Thymus (tissue), 11 donors: ENCODE measurements at regions not wholly inside any gene's neighbourhood (a gene's known extent, or its start where the extent isn't known, plus 50 kb on each side); places are given as distances from the start of the nearest gene placed in this dataset.

ENCODE experiments used
- DNase-seq, 9 donors: peaks; one replicate each; pipeline ENCODE4 v3.0.0-alpha.2; 2013; ENCODE audit warnings: low spot score in 9 of 9, low read depth in 6 of 9, missing footprints in 1 of 9
- H3K27ac ChIP-seq, 2 donors: one replicate each; pipeline ENCODE4 v1.5.1; 2013; ENCODE audit warnings: control low read depth in 1 of 2, low read depth in 1 of 2, low read length in 1 of 2, mild to moderate bottlenecking in 1 of 2, moderate library complexity in 1 of 2
- H3K27me3 ChIP-seq, 2 donors: one replicate each; pipeline ENCODE4 v1.5.1; 2013; ENCODE audit warnings: low read length in 1 of 2; ENCODE audit not compliant: control insufficient read depth in 2 of 2, insufficient read depth in 1 of 2
- H3K36me3 ChIP-seq, 2 donors: one replicate each; pipeline ENCODE4 v1.5.1; 2013; ENCODE audit warnings: low read length in 1 of 2, mild to moderate bottlenecking in 1 of 2, moderate library complexity in 1 of 2; ENCODE audit not compliant: control insufficient read depth in 2 of 2, insufficient read depth in 2 of 2
- H3K4me1 ChIP-seq, 2 donors: one replicate each; pipeline ENCODE4 v1.5.1; 2013; ENCODE audit warnings: low read length in 2 of 2; ENCODE audit not compliant: control insufficient read depth in 2 of 2, insufficient read depth in 2 of 2
- H3K4me3 ChIP-seq, 2 donors: one replicate each; pipeline ENCODE4 v1.5.1; 2013; ENCODE audit warnings: low read length in 2 of 2, control low read depth in 1 of 2, mild to moderate bottlenecking in 1 of 2
- H3K9me3 ChIP-seq, 2 donors: one replicate each; pipeline ENCODE4 v1.5.1; 2013; ENCODE audit warnings: low read length in 1 of 2, mild to moderate bottlenecking in 1 of 2; ENCODE audit not compliant: control insufficient read depth in 2 of 2, insufficient read depth in 1 of 2
- WGBS: extraction: QIAGEN DNeasy Blood & Tissue Kit; methylation state at CpG from one replicate; pipeline ENCODE4 v1.1.7; 2013; 5-methylcytosine and 5-hydroxymethylcytosine counted together
- donor health status: healthy.

DNA sequence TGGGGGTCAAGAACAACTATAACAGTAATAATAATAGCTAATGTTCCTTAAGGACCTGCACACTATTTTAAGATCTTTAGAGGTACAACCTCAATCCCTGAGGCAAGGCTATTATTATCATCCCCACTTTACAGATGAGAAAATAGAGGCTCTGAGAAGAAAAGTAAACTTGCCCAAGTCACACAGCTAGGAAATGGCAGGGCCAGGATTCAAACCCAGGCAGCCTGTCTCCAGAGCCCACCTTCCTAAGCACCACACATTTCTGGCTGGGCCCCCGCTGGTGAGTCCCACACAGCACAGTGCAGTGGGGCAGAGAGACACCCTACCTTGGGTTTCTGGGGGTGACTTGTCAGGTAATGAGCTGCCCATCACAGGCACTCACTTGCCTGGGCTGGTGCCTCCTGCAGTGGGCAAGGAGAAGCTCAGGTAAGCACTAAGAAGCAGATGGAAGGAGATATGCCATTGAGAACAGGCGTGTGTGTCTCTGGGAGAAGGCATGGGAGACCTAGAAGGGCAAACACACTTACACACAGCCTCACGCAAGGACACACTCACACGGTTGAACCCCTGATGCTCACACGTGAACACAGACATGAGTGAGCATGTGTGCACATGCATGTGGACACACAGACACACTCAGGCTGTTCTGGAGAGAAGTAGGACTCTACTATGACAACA lies 104.4 kb upstream of the ZMIZ1 start:
- 89% methylated on average over 5 of the region's 5 CpGs for WGBS
- Histone ChIP-seq H3K4me3 (no peak overlapping the region), H3K36me3 (no peaks in the 10 kb centered on the region), H3K4me1 (peaks cover 0 to 11% of the 10 kb centered on the region in 2 donors), H3K27ac (no peak overlapping the region), H3K27me3 (peaks cover 0 to 3% of the 10 kb centered on the region in 2 donors), H3K9me3 (no peaks in the 10 kb centered on the region)
- no peak for DNase-seq

DNA sequence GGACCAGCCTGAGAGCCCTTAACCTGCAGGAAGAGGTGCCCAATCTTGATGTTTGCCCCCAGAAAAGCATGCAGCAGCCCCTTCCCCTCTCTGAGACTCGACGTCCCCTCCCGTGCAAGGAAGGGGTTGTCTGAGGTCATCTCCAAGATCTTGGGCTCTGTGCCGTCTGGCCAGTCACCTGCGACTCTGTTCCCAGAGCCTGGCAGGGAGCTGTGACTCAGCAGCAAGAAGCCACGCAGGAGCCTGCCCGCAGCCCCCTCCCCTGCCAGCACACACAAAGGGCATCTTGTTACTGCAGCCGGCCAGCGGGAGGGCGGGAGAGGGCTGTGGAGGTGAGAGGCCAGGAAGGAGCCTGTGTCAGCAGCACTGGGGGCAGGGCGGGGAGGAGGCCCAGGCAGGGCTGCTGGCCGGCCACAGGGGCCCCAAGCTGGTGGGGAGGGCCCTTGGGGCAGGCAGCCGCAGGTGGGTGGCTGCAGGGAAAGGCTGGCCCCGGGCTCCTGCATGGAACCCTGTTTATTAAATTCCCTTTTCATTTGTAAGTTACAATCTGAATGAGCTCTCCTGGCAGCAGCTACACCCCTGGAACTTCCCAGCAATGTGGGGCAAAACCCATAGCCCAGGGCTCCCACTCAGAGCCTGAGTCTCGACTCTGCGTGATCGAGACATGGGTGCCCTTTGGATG lies 103.7 kb upstream of the ZMIZ1 start:
- no peak for DNase-seq
- Histone ChIP-seq H3K9me3 (no peaks in the 10 kb centered on the region), H3K27me3 (peaks cover 0 to 3% of the 10 kb centered on the region in 2 donors), H3K4me3 (no peak overlapping the region), H3K4me1 (peaks cover 0 to 11% of the 10 kb centered on the region in 2 donors), H3K27ac (no peak overlapping the region), H3K36me3 (no peaks in the 10 kb centered on the region)
- WGBS = 34% methylated on average over 17 of the region's 17 CpGs

DNA sequence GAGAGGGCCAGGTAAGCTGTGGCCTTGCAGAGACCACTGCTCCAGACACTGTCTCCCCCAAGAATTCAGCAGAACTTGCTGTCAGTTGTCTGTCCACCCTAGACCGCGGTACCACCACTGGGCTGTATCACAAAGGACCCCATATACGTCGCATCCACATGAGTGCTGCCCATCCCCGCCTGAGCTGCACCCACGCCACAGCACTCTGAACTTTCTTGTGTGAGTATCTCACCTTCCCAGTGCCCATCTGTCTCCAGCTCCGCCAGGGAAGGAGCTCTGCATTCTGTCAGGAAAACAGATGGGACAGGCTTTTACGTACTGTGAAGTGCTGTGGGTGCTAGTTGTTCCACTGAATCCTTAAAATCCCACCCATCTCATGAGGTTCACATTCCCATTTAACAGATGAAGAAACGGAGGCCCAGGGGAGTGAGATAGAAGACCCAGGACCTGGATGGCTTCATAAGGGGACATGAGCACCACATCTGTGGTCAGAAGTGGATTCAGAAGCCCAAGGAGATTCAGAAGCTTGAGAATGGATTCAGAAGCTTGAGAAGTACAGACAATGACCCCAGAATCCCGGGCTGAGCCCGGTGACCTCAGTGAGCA lies 102.5 kb upstream of the ZMIZ1 start:
- H3K27ac ChIP-seq = no peak overlapping the region
- no peaks in the 10 kb centered on the region for H3K36me3 ChIP-seq
- peaks cover 0 to 3% of the 10 kb centered on the region in 2 donors for H3K27me3 ChIP-seq
- no peak overlapping the region for H3K4me3 ChIP-seq
- no peaks in the 10 kb centered on the region for H3K9me3 ChIP-seq
- WGBS = 99% methylated on average over 11 of the region's 11 CpGs
- DNase-seq = no peak
- peaks cover 0 to 7% of the 10 kb centered on the region in 2 donors for H3K4me1 ChIP-seq

DNA sequence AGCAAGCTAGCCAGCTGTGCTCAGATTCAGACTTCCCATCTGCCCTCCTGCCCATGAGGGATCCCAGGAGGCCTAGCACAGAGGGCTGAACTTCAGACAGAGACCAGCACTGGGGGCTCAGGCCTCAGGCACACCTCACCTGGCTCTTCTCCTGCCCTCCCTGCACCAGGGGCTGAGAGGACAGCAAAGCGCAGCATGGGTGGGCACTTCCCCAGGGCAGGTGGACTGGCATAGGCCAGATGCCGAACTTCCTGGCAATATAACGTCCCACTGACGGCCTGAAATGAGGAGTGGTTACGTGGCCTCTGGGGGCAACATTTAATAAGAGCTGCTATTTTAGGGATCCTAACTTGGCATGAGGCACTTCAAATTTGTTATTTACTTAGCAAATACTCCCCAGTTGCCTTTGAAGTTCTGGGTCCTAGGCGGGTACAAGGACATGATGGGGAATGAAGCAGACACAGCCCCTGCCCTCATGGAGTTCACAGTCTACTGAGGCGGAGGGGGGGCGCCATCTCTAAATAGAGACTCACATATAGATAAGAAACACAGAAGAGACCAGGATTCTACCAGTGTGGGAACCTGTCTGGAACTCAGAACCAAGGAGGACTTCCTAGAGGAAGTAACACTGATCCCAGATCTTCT lies 101.8 kb upstream of the ZMIZ1 start:
- no peaks in the 10 kb centered on the region for H3K9me3 ChIP-seq
- H3K4me1 ChIP-seq = peaks cover 0 to 7% of the 10 kb centered on the region in 2 donors
- H3K27ac ChIP-seq = no peak overlapping the region
- DNase-seq = no peak
- no peak overlapping the region for H3K4me3 ChIP-seq
- peaks cover 0 to 3% of the 10 kb centered on the region in 2 donors for H3K27me3 ChIP-seq
- no peaks in the 10 kb centered on the region for H3K36me3 ChIP-seq
- WGBS = 97% methylated on average over 8 of the region's 8 CpGs

DNA sequence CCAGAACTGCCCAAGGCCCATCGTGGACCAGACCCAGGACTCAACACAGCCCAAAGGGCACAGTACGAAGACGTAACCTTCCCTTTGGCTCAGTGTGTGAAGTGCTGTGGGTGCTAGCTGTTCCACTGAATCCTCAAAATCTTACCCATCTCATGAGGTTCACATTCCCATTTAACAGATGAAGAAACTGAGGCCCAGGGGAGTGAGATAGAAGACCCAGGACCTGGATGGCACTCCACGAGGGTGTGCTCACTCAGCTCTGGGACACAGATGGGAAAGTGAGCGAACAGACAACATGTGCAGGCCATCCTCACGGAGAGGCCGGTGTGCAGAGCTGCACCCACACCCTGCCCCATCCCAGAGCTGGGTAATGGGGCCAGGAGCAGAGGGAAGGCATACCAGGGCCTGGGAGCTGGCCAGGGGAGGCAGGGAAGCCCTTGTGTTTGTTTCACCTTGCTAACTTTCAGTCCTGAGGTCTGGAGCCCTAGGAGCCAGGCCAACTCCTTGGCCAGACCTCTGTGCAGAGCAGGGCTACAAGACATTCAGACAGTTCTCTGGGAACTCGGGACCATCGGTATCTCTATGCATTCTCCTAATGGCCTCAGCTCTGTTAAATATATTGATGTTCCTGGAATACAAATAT lies 100.3 kb upstream of the ZMIZ1 start:
- DNase-seq = no peak
- Histone ChIP-seq H3K27me3 (peaks cover 0 to 3% of the 10 kb centered on the region in 2 donors), H3K4me3 (no peak overlapping the region), H3K27ac (no peak overlapping the region), H3K9me3 (no peaks in the 10 kb centered on the region), H3K4me1 (peaks cover 4 to 16% of the 10 kb centered on the region in 2 donors), H3K36me3 (no peaks in the 10 kb centered on the region)
- 97% methylated on average over 9 of the region's 9 CpGs for whole genome bisulfite sequencing

DNA sequence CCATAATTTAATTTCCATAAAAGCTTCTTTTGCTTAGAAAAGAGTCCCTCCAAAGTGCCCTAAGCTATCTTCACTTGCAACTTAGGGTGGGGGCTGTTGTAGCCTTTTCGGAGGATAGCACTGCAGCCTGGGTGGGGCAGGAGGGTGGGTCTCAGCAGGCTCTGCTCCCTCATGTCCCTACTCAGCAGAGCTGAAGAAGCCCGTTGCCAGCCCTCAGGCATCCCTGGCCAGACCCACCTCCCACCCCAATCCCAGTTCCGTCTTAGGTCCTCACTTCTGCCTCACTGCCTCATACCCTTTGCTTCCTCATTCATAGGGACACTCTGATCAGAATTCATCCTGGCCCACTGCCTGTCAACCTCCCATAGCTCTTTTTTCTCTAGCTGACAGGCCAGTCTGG lies 99.8 kb upstream of the ZMIZ1 start:
- no peak for DNase-seq
- no peaks in the 10 kb centered on the region for H3K36me3 ChIP-seq
- peaks cover 0 to 3% of the 10 kb centered on the region in 2 donors for H3K27me3 ChIP-seq
- H3K27ac ChIP-seq = no peak overlapping the region
- H3K4me1 ChIP-seq = peaks cover 4 to 16% of the 10 kb centered on the region in 2 donors
- no peak overlapping the region for H3K4me3 ChIP-seq
- 100% methylated on average over 3 of the region's 3 CpGs for WGBS
- H3K9me3 ChIP-seq = no peaks in the 10 kb centered on the region

DNA sequence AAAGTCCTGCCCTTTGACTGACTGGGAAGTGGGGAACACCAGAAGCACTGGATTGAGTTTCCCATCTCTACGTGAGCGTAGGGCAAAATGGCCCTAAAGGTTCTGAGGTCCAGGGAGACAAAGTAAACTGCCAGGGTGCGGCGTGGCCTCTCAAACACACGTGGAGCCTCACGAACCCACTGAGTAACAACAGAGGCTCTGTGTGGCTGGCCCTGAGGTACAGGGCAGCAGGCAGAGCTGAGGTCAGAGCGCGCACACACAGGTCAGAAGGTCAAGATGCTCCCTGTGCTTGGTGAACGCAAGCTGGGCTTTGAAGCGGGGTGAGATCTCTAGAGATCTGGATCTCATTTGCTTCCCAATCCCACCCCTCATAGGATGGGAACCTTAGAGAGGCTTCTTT lies 99.0 kb upstream of the ZMIZ1 start:
- peaks cover 9 to 23% of the 10 kb centered on the region in 2 donors for H3K4me1 ChIP-seq
- no peak overlapping the region for H3K4me3 ChIP-seq
- H3K9me3 ChIP-seq = no peaks in the 10 kb centered on the region
- 97% methylated on average over 10 of the region's 10 CpGs for WGBS
- no peak for DNase-seq
- no peak overlapping the region for H3K27ac ChIP-seq
- peaks cover 0 to 3% of the 10 kb centered on the region in 2 donors for H3K27me3 ChIP-seq
- no peaks in the 10 kb centered on the region for H3K36me3 ChIP-seq

DNA sequence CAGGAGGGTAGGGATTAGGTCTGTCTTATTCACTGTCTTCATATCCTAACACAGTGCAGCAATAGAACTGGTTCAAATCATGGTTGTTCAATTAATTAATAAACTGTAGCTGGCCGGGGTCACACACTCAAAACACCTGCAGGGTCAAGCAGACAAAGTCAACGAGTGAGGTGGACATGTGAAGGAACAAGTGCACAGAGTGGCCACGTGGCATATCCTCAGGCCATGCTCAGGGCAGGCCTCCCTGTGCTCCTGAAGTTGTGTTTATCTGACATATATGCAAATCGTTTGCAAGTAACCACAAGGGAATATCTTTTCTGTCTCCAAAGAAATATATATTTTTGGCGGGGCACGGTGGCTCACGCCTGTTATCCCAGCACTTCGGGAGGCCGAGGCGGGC lies 98.5 kb upstream of the ZMIZ1 start:
- DNase-seq = no peak
- 96% methylated on average over 10 of the region's 10 CpGs for WGBS
- Histone ChIP-seq H3K36me3 (no peaks in the 10 kb centered on the region), H3K27ac (no peak overlapping the region), H3K4me3 (no peak overlapping the region), H3K27me3 (peaks cover 0 to 1% of the 10 kb centered on the region in 2 donors), H3K9me3 (no peaks in the 10 kb centered on the region), H3K4me1 (peaks cover 9 to 24% of the 10 kb centered on the region in 2 donors)
